ENCODE measurements at regions not wholly inside any gene's neighbourhood (a gene's known extent, or its start where the extent isn't known, plus 50 kb on each side); places are given as distances from the start of the nearest gene placed in this dataset.

DNA sequence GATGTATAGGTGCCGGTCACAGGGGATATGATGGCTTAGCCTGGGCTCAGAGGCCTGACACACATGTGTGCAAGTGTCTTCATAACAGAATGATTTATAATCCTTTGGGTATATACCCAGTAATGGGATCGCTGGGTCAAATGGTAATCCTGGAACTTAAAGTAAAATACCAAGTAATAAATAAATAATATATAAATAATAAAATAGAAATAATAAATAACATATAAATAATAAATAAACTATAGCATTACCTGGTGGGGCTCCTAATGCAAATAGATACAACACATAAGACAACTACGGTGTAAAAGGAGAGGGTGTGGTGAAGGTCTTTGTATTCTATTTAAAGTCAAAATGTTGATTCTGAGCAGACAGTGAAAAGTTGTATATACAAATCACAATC lies 68.5 kb upstream of the GFPT2 start:
- no peak for TF ChIP-seq POLR2A (IDR thresholded peaks at IDR 0.05; ENCODE audit: extremely low read depth, insufficient read length)
- TF ChIP-seq, protein P1, sequence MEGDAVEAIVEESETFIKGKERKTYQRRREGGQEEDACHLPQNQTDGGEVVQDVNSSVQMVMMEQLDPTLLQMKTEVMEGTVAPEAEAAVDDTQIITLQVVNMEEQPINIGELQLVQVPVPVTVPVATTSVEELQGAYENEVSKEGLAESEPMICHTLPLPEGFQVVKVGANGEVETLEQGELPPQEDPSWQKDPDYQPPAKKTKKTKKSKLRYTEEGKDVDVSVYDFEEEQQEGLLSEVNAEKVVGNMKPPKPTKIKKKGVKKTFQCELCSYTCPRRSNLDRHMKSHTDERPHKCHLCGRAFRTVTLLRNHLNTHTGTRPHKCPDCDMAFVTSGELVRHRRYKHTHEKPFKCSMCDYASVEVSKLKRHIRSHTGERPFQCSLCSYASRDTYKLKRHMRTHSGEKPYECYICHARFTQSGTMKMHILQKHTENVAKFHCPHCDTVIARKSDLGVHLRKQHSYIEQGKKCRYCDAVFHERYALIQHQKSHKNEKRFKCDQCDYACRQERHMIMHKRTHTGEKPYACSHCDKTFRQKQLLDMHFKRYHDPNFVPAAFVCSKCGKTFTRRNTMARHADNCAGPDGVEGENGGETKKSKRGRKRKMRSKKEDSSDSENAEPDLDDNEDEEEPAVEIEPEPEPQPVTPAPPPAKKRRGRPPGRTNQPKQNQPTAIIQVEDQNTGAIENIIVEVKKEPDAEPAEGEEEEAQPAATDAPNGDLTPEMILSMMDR (IDR thresholded peaks at IDR 0.05; ENCODE audit: low read depth, low read length): no peak
